IMR-90 (cell line): ENCODE measurements at regions not wholly inside any gene's neighbourhood (a gene's known extent, or its start where the extent isn't known, plus 50 kb on each side); places are given as distances from the start of the nearest gene placed in this dataset.

Experiments
- ATAC-seq: fragments of 200-7000 bp; cut with Tn5 transposase; 2 replicates; pipeline ENCODE4 v1.9.1; 2020; ENCODE audit warnings: low read depth, mild to moderate bottlenecking, moderate library complexity
- BruUV-seq: library from RNA; stranded (reverse); fragments of 400-500 nt; replicated peaks from 2 replicates; lab custom pipeline; 2021; lab: Mats Ljungman, UMichigan
- CTCF ChIA-PET: fragments of 300-600 bp; formaldehyde crosslinking; extraction: SDS; loops from one replicate; lab custom pipeline; 2021; ENCODE audit warnings: antibody characterized with exemption; lab: Yijun Ruan, JAX
- POLR2A ChIA-PET: fragments of 300-600 bp; sonication (Branson Sonifier 250); formaldehyde crosslinking; loops from one replicate; lab custom pipeline; 2022; ENCODE audit warnings: antibody characterized with exemption; ENCODE audit not compliant: unreplicated experiment; lab: Charles Lee
- DNase-seq: peaks from one replicate; pipeline ENCODE4 v3.0.0; 2013
- H2AFZ ChIP-seq: replicated peaks from 2 replicates; pipeline ENCODE3; 2013; ENCODE audit warnings: low read length, mild to moderate bottlenecking; ENCODE audit not compliant: poor library complexity
- H2AK5ac ChIP-seq: 2 replicates; pipeline ENCODE4 v1.6.1; 2013; ENCODE audit warnings: low read depth, low read length, inconsistent platforms
- H2AK9ac ChIP-seq: replicated peaks from 2 replicates; pipeline ENCODE3; 2013; ENCODE audit warnings: mild to moderate bottlenecking, low read depth, low read length, moderate library complexity; ENCODE audit not compliant: poor library complexity
- H2BK120ac ChIP-seq: 2 replicates; pipeline ENCODE4 v1.6.1; 2013; ENCODE audit warnings: low read depth, low read length, inconsistent platforms
- H2BK15ac ChIP-seq: 3 replicates; pipeline ENCODE4 v1.6.1; 2013; ENCODE audit warnings: low read depth, low read length, inconsistent platforms
- H2BK20ac ChIP-seq: 2 replicates; pipeline ENCODE4 v1.6.1; 2013; ENCODE audit warnings: low read depth, mild to moderate bottlenecking, inconsistent platforms, low read length, moderate library complexity
- H2BK5ac ChIP-seq: 2 replicates; pipeline ENCODE4 v1.6.1; 2013; ENCODE audit warnings: mild to moderate bottlenecking, low read depth, low read length, inconsistent platforms; ENCODE audit not compliant: poor library complexity, severe bottlenecking
- H3K14ac ChIP-seq: replicated peaks from 2 replicates; pipeline ENCODE4 v1.6.1; 2013; ENCODE audit warnings: low read depth, low read length, inconsistent platforms
- H3K18ac ChIP-seq: 2 replicates; pipeline ENCODE4 v1.6.1; 2013; ENCODE audit warnings: low read depth, low read length, control low read depth
- H3K23ac ChIP-seq: 2 replicates; pipeline ENCODE4 v1.6.1; 2013; ENCODE audit warnings: low read depth, low read length, inconsistent platforms
- H3K27ac ChIP-seq: 2 replicates; pipeline ENCODE4 v1.5.1; 2013; ENCODE audit warnings: mild to moderate bottlenecking, control low read depth, low read length; ENCODE audit not compliant: insufficient read depth
- H3K27me3 ChIP-seq: 2 replicates; pipeline ENCODE4 v1.6.1; 2013; ENCODE audit warnings: low read length; ENCODE audit not compliant: control insufficient read depth, insufficient read depth
- H3K36me3 ChIP-seq: 2 replicates; pipeline ENCODE4 v1.6.1; 2013; ENCODE audit warnings: low read length, mixed read lengths; ENCODE audit not compliant: control insufficient read depth, insufficient read depth
- H3K4ac ChIP-seq: 2 replicates; pipeline ENCODE4 v1.6.1; 2013; ENCODE audit warnings: low read depth, low read length, inconsistent platforms
- H3K4me1 ChIP-seq: 2 replicates; pipeline ENCODE4 v1.6.1; 2013; ENCODE audit warnings: low read length, mixed read lengths; ENCODE audit not compliant: control insufficient read depth, insufficient read depth
- H3K4me2 ChIP-seq: 2 replicates; pipeline ENCODE4 v1.6.1; 2013; ENCODE audit warnings: low read depth, mild to moderate bottlenecking, control low read depth, low read length, moderate library complexity
- H3K4me3 ChIP-seq: 2 replicates; pipeline ENCODE4 v1.5.1; 2013; ENCODE audit warnings: low read depth, mild to moderate bottlenecking, control low read depth, low read length, moderate library complexity; ENCODE audit not compliant: insufficient read depth
- H3K56ac ChIP-seq: 2 replicates; pipeline ENCODE4 v1.6.1; 2013; ENCODE audit warnings: low read length, inconsistent platforms; ENCODE audit not compliant: insufficient read depth; ENCODE audit errors: extremely low read depth
- H3K79me1 ChIP-seq, 2 experiments: 2 replicates each; pipeline ENCODE4 v1.6.1; 2013; ENCODE audit warnings: low read length in 2 of 2, inconsistent platforms in 1 of 2, low read depth in 1 of 2
- H3K9ac ChIP-seq: 2 replicates; pipeline ENCODE4 v1.6.1; 2013; ENCODE audit warnings: low read depth, low read length, control low read depth
- H3K9me1 ChIP-seq: 2 replicates; pipeline ENCODE4 v1.6.1; 2013; ENCODE audit warnings: low read length, inconsistent platforms; ENCODE audit not compliant: insufficient read depth
- H3K9me3 ChIP-seq: 2 replicates; pipeline ENCODE4 v1.6.1; 2013; ENCODE audit warnings: low read length; ENCODE audit not compliant: control insufficient read depth, insufficient read depth
- H4K20me1 ChIP-seq: 2 replicates; pipeline ENCODE4 v1.6.1; 2013; ENCODE audit warnings: low read length, inconsistent platforms; ENCODE audit not compliant: insufficient read depth
- H4K5ac ChIP-seq: 2 replicates; pipeline ENCODE4 v1.6.1; 2013; ENCODE audit warnings: mild to moderate bottlenecking, low read depth, low read length, control low read depth
- H4K8ac ChIP-seq, 2 experiments: 2 replicates each; pipeline ENCODE4 v1.6.1; 2013; ENCODE audit warnings: low read depth in 2 of 2, low read length in 2 of 2, control low read depth in 1 of 2, inconsistent platforms in 1 of 2
- H4K91ac ChIP-seq: 2 replicates; pipeline ENCODE4 v1.6.1; 2013; ENCODE audit warnings: low read depth, low read length, inconsistent platforms; ENCODE audit not compliant: insufficient read depth
- CHD1 ChIP-seq: IDR thresholded peaks from 2 replicates; pipeline ENCODE4 v1.6.1; 2012; ENCODE audit warnings: low read depth, low read length, improper control_type of control experiment
- MAFK ChIP-seq: IDR thresholded peaks from 2 replicates; pipeline ENCODE4 v1.6.1; 2012; ENCODE audit warnings: low read depth, low read length, improper control_type of control experiment
- MAZ ChIP-seq: IDR thresholded peaks from 2 replicates; pipeline ENCODE4 v1.6.1; 2012; ENCODE audit warnings: low read depth, mild to moderate bottlenecking, low read length, improper control_type of control experiment, moderate library complexity, borderline replicate concordance
- MXI1 ChIP-seq: IDR thresholded peaks from 2 replicates; pipeline ENCODE4 v1.6.1; 2012; ENCODE audit warnings: low read depth, mild to moderate bottlenecking, low read length, moderate library complexity, borderline replicate concordance
- POLR2A ChIP-seq: IDR thresholded peaks from 2 replicates; pipeline ENCODE4 v1.6.1; 2012; ENCODE audit warnings: mild to moderate bottlenecking, low read depth, low read length
- RAD21 ChIP-seq: IDR thresholded peaks from 2 replicates; pipeline ENCODE4 v1.6.1; 2012; ENCODE audit warnings: low read length, improper control_type of control experiment
- SMC3 ChIP-seq: fragments of 150-350 bp; IDR thresholded peaks from 2 replicates; pipeline ENCODE4 v1.6.1; 2016; ENCODE audit warnings: low read depth, mild to moderate bottlenecking, antibody characterized with exemption, low read length, moderate library complexity
- USF2 ChIP-seq: fragments of 150-350 bp; IDR thresholded peaks from 2 replicates; pipeline ENCODE4 v1.6.1; 2017; ENCODE audit warnings: mild to moderate bottlenecking, antibody characterized with exemption, low read length, low read depth
- WGBS, 2 experiments: methylation state at CpG; one replicate each; pipeline versions ENCODE4 v1.1.5 to v1.1.7; 2013; ENCODE audit warnings: missing lambda C conversion rate in 2 of 2; ENCODE audit not compliant: insufficient read length in 1 of 2; ENCODE audit errors: extremely low coverage in 2 of 2; 5-methylcytosine and 5-hydroxymethylcytosine counted together
- dilution Hi-C: fragments of 300-500 bp; cut with HindIII; formaldehyde crosslinking; loops from one replicate; pipeline ENCODE4 v1.14.3; 2018; ENCODE audit warnings: low sequenced_read_pairs; ENCODE audit not compliant: unreplicated experiment
- in situ Hi-C: fragments of 300-500 bp; cut with MboI; formaldehyde crosslinking; loops from 3 replicates; pipeline ENCODE4 v1.14.3; 2019; ENCODE audit warnings: low sequenced_read_pairs, inconsistent platforms, mixed read lengths
- intact Hi-C: fragments of 100-400 bp; cut with micrococcal nuclease; formaldehyde crosslinking; loops from 2 replicates; pipeline ENCODE4 v1.10.0; 2022

DNA sequence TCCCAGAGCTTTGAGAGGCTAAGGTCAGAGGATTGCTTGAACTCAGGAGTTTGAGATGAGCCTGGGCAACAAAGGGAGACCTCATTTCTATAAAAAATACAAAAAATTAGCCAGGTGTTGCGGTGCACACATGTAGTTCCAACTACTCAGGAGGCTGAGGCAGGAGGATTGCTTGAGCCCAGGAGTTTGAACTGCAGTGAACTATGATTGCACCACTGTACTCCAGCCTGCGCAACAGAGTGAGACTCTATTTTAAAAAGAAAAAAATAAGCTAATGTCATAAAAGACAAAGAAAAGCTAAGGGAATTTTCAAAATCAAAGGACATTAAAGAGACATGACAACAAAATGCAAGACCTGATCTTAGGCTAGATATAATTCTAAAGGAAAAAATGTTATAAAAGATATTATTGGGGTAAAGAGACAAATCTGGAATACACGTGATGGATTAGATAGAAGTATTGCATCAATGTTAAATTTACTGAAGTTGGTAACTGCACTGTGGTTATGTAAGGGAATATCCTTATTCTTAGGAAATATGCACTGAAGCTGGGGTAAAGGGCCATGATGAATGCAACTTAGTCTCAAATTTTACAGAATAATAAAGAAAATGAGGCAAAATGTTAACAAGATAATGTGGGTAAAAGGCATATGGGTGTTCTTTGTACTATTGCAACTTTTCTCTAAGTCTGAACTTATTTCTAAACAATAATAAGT is 75.2 kb downstream of the SPRY1 start:
- Histone ChIP-seq H4K5ac (no peak overlapping the region), H3K4me1 (no peaks in the 10 kb centered on the region), H3K27me3 (no peaks in the 10 kb centered on the region), H3K23ac (no peak overlapping the region), H3K56ac (no peak overlapping the region), H3K27ac (no peak overlapping the region), H4K8ac (no peak overlapping the region), H2AK5ac (no peak overlapping the region), H2BK15ac (no peak overlapping the region), H3K9ac (no peak overlapping the region), H3K4me3 (no peak overlapping the region), H2BK20ac (no peak overlapping the region), H2BK120ac (no peak overlapping the region), H2AFZ (no peak overlapping the region), H3K79me1 (no peaks in the 10 kb centered on the region), H2BK5ac (no peak overlapping the region), H3K9me1 (no peaks in the 10 kb centered on the region), H3K14ac (no peak overlapping the region), H3K9me3 (no peaks in the 10 kb centered on the region), H4K91ac (no peak overlapping the region), H2AK9ac (no peak overlapping the region), H3K4me2 (no peak overlapping the region), H3K36me3 (no peaks in the 10 kb centered on the region), H3K4ac (no peak overlapping the region), H3K18ac (no peak overlapping the region), H4K20me1 (no peaks in the 10 kb centered on the region)
- no TSS peak for BruUV-seq
- TF ChIP-seq USF2 (no peak), MAZ (no peak), MXI1 (no peak), RAD21 (no peak), CHD1 (no peak), MAFK (no peak), SMC3 (no peak), POLR2A (no peak)
- no peak for DNase-seq
- dilution Hi-C loops: no loop called here
- in situ Hi-C loops: no loop called here
- ChIA-PET CTCF (interaction anchor here (1.3 kb wide), 1 partner anchor 93 kb away, joined by 3 read pairs; no protein-coding TSS in a partner anchor), POLR2A (no interaction called here)
- WGBS, 2 experiments: 100% methylated on average over 1 of the region's 3 CpGs
- intact Hi-C loops: no loop called here
- no peak for ATAC-seq
